C4-2B (cell line): ENCODE measurements at regions not wholly inside any gene's neighbourhood (a gene's known extent, or its start where the extent isn't known, plus 50 kb on each side); places are given as distances from the start of the nearest gene placed in this dataset.

ENCODE experiments used
- ZFX ChIP-seq: fragments of 450-650 bp; IDR thresholded peaks from 2 replicates; pipeline ENCODE4 v1.6.1; 2017
- TF ChIP-seq, protein P1 (sequence below): fragments of 450-650 bp; conservative IDR thresholded peaks from 2 replicates; pipeline ENCODE4 v1.5.1; 2017; ENCODE audit warnings: mild to moderate bottlenecking

- TF ChIP-seq, protein P1, sequence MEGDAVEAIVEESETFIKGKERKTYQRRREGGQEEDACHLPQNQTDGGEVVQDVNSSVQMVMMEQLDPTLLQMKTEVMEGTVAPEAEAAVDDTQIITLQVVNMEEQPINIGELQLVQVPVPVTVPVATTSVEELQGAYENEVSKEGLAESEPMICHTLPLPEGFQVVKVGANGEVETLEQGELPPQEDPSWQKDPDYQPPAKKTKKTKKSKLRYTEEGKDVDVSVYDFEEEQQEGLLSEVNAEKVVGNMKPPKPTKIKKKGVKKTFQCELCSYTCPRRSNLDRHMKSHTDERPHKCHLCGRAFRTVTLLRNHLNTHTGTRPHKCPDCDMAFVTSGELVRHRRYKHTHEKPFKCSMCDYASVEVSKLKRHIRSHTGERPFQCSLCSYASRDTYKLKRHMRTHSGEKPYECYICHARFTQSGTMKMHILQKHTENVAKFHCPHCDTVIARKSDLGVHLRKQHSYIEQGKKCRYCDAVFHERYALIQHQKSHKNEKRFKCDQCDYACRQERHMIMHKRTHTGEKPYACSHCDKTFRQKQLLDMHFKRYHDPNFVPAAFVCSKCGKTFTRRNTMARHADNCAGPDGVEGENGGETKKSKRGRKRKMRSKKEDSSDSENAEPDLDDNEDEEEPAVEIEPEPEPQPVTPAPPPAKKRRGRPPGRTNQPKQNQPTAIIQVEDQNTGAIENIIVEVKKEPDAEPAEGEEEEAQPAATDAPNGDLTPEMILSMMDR = no peak
- TF ChIP-seq ZFX = no peak
Observed at GRCh38 chr1:55387145-55387544, 172.0 kb upstream of the USP24 start.
